ENCODE measurements at regions not wholly inside any gene's neighbourhood (a gene's known extent, or its start where the extent isn't known, plus 50 kb on each side); places are given as distances from the start of the nearest gene placed in this dataset.

DNA sequence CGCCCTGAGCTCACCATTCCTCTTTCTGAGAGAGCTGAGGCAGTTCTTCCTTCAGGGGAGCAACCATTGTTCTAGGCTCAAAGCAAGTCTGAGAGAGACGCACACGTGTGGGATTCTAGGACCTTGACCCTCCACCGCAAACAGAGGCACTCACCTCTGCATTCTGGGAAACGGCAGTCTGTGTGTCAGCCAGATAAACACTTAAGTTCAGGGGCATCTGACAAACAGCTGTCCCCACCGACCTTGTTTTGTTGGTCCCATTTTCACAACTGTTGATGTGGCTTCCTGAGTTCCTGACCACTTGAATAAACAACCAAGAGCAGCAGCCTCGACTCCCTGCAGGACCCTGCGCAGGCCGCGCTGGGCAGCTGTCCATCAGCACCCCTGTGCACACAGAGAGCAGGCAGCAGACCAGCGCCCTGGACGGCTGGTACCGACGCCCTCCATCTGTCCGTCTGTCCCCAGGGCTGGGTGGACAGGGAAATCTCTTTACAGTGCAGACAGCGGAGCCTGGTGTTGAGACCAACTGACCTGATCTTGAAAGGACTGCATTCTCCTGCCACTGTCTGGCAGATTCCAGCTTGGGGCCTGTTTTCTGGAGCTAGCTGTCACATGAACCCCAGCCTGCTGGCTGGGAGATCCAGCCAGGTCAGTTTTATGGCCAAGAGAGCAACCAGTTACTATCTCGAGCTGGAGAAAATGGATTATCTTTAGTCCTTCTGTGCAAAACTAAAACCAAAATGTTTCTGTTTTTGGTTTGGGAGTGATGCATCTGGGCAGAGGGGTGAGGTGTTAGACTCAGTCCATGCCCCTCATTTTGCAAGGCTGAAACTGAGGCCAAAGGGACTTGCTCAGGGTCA lies 64.2 kb downstream of the FAM43A start (continued):
- TF ChIP-seq, protein P1, sequence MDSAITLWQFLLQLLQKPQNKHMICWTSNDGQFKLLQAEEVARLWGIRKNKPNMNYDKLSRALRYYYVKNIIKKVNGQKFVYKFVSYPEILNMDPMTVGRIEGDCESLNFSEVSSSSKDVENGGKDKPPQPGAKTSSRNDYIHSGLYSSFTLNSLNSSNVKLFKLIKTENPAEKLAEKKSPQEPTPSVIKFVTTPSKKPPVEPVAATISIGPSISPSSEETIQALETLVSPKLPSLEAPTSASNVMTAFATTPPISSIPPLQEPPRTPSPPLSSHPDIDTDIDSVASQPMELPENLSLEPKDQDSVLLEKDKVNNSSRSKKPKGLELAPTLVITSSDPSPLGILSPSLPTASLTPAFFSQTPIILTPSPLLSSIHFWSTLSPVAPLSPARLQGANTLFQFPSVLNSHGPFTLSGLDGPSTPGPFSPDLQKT (CRISPR knock-in tag; IDR thresholded peaks at IDR 0.05; ENCODE audit: borderline replicate concordance): no peak
- TF ChIP-seq RXRA (CRISPR knock-in tag; IDR thresholded peaks at IDR 0.05) (peak; percentile 96), HOXA3 (CRISPR knock-in tag; IDR thresholded peaks at IDR 0.05) (peak; percentile 70), ZNF776 (CRISPR knock-in tag; IDR thresholded peaks at IDR 0.05) (no peak), MEIS2 (CRISPR knock-in tag; IDR thresholded peaks at IDR 0.05) (peak; percentile 93), SMARCC2 (IDR thresholded peaks at IDR 0.05) (no peak), ZNF891 (CRISPR knock-in tag; IDR thresholded peaks at IDR 0.05) (peak; percentile 63), LCORL (IDR thresholded peaks at IDR 0.05) (no peak), LCORL (CRISPR knock-in tag; IDR thresholded peaks at IDR 0.05) (peak; percentile 65), JARID2 (CRISPR knock-in tag; IDR thresholded peaks at IDR 0.05; ENCODE audit: insufficient replicate concordance) (no peak), ZNF773 (CRISPR knock-in tag; IDR thresholded peaks at IDR 0.05; ENCODE audit: borderline replicate concordance) (no peak), KDM5B (CRISPR knock-in tag; IDR thresholded peaks at IDR 0.05; ENCODE audit: borderline replicate concordance) (peak; percentile 61; the same call in 1 of the 2 replicates), ZNF607 (CRISPR knock-in tag; IDR thresholded peaks at IDR 0.05; ENCODE audit: borderline replicate concordance) (0 out of 2 replicates have a peak, but pooled peaks have one; percentile 61), GABPB1 (CRISPR knock-in tag; IDR thresholded peaks at IDR 0.05) (peak; percentile 54), ZNF790 (CRISPR knock-in tag; IDR thresholded peaks at IDR 0.05; ENCODE audit: borderline replicate concordance) (no peak; the same call in 1 of the 2 replicates), XRCC5 (optimal IDR thresholded peaks at IDR 0.05; ENCODE audit: low read length) (peak; percentile 23), ZBTB8A (CRISPR knock-in tag; IDR thresholded peaks at IDR 0.05; ENCODE audit: borderline replicate concordance, low read depth) (no peak), MTA1 (CRISPR knock-in tag; IDR thresholded peaks at IDR 0.05; ENCODE audit: borderline replicate concordance) (peak; percentile 63; the same call in 1 of the 2 replicates), ATF7-NPFF (CRISPR knock-in tag; IDR thresholded peaks at IDR 0.05; ENCODE audit: low read depth) (no peak), SUZ12 (IDR thresholded peaks at IDR 0.05; ENCODE audit: low read depth, low read length) (no peak), ZFP82 (CRISPR knock-in tag; IDR thresholded peaks at IDR 0.05; ENCODE audit: borderline replicate concordance) (no peak), ZNF33B (CRISPR knock-in tag; IDR thresholded peaks at IDR 0.05) (no peak), ZSCAN12 (CRISPR knock-in tag; IDR thresholded peaks at IDR 0.05) (no peak), ZNF670 (CRISPR knock-in tag; IDR thresholded peaks at IDR 0.05; ENCODE audit: borderline replicate concordance) (no peak), CCDC6 (CRISPR knock-in tag; IDR thresholded peaks at IDR 0.05) (peak; percentile 73; the same call in 1 of the 2 replicates), KAT8 (CRISPR knock-in tag; IDR thresholded peaks at IDR 0.05) (peak; percentile 76), ZNF224 (CRISPR knock-in tag; IDR thresholded peaks at IDR 0.05) (0 out of 2 replicates have a peak, but pooled peaks have one; percentile 83)
- TF ChIP-seq, protein P2, sequence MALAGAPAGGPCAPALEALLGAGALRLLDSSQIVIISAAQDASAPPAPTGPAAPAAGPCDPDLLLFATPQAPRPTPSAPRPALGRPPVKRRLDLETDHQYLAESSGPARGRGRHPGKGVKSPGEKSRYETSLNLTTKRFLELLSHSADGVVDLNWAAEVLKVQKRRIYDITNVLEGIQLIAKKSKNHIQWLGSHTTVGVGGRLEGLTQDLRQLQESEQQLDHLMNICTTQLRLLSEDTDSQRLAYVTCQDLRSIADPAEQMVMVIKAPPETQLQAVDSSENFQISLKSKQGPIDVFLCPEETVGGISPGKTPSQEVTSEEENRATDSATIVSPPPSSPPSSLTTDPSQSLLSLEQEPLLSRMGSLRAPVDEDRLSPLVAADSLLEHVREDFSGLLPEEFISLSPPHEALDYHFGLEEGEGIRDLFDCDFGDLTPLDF (CRISPR knock-in tag; IDR thresholded peaks at IDR 0.05): no peak
- TF ChIP-seq, protein P3, sequence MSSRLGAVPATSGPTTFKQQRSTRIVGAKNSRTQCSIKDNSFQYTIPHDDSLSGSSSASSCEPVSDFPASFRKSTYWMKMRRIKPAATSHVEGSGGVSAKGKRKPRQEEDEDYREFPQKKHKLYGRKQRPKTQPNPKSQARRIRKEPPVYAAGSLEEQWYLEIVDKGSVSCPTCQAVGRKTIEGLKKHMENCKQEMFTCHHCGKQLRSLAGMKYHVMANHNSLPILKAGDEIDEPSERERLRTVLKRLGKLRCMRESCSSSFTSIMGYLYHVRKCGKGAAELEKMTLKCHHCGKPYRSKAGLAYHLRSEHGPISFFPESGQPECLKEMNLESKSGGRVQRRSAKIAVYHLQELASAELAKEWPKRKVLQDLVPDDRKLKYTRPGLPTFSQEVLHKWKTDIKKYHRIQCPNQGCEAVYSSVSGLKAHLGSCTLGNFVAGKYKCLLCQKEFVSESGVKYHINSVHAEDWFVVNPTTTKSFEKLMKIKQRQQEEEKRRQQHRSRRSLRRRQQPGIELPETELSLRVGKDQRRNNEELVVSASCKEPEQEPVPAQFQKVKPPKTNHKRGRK (CRISPR knock-in tag; IDR thresholded peaks at IDR 0.05): no peak
